ENCODE measurements at regions not wholly inside any gene's neighbourhood (a gene's known extent, or its start where the extent isn't known, plus 50 kb on each side); places are given as distances from the start of the nearest gene placed in this dataset.

DNA sequence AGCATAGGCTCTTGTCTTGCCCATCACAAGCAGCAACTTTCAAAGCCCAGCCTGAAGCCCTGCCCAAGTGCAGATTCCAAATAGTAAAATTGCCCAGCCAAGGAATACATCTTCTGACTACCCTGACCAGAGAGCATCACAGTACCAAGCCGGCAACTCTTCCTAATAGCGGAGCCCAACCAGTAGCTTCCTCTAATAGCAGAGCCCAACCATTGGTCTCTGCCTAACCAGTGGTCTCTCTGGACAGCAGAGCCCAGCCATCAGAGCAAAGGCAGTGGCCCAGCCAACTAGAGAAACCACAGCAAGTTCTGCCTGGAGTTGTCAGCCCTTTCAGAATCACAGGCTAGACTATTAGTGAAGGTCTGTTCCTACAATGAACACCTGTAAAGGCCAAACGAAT is 285.6 kb downstream of the HGF start:
- no peak for TF ChIP-seq POLR2A (IDR thresholded peaks at IDR 0.05)
- TF ChIP-seq, protein P1, sequence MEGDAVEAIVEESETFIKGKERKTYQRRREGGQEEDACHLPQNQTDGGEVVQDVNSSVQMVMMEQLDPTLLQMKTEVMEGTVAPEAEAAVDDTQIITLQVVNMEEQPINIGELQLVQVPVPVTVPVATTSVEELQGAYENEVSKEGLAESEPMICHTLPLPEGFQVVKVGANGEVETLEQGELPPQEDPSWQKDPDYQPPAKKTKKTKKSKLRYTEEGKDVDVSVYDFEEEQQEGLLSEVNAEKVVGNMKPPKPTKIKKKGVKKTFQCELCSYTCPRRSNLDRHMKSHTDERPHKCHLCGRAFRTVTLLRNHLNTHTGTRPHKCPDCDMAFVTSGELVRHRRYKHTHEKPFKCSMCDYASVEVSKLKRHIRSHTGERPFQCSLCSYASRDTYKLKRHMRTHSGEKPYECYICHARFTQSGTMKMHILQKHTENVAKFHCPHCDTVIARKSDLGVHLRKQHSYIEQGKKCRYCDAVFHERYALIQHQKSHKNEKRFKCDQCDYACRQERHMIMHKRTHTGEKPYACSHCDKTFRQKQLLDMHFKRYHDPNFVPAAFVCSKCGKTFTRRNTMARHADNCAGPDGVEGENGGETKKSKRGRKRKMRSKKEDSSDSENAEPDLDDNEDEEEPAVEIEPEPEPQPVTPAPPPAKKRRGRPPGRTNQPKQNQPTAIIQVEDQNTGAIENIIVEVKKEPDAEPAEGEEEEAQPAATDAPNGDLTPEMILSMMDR (IDR thresholded peaks at IDR 0.05): no peak
